ENCODE measurements at regions not wholly inside any gene's neighbourhood (a gene's known extent, or its start where the extent isn't known, plus 50 kb on each side); places are given as distances from the start of the nearest gene placed in this dataset.

- DNase-seq (ENCODE audit: low read depth), result no peak
- no peak overlapping the region for H3K4me3 ChIP-seq (ENCODE audit: low read depth, low read length)
- no peak for TF ChIP-seq CTCF (IDR thresholded peaks at IDR 0.05; ENCODE audit: control insufficient read depth, extremely low read depth, insufficient read depth)
Observed at GRCh38 chr9:74391816-74392215, 105.3 kb upstream of the RORB start.

GRCh38 chr9:74403581-74403980 is 93.6 kb upstream of the RORB start:
- TF ChIP-seq CTCF (IDR thresholded peaks at IDR 0.05; ENCODE audit: control insufficient read depth, extremely low read depth, insufficient read depth), result no peak
- H3K4me3 ChIP-seq (ENCODE audit: low read depth, low read length), result no peak overlapping the region
- no peak for DNase-seq (ENCODE audit: low read depth)

GRCh38 chr9:74404620-74405019 is 92.5 kb upstream of the RORB start:
- no peak overlapping the region for H3K4me3 ChIP-seq (ENCODE audit: low read depth, low read length)
- DNase-seq (ENCODE audit: low read depth), result no peak
- TF ChIP-seq CTCF (IDR thresholded peaks at IDR 0.05; ENCODE audit: control insufficient read depth, extremely low read depth, insufficient read depth), result no peak

GRCh38 chr9:74407166-74407565 is 90.0 kb upstream of the RORB start:
- no peak for TF ChIP-seq CTCF (IDR thresholded peaks at IDR 0.05; ENCODE audit: control insufficient read depth, extremely low read depth, insufficient read depth)
- no peak for DNase-seq (ENCODE audit: low read depth)
- no peak overlapping the region for H3K4me3 ChIP-seq (ENCODE audit: low read depth, low read length)

- no peak for TF ChIP-seq CTCF (IDR thresholded peaks at IDR 0.05; ENCODE audit: control insufficient read depth, extremely low read depth, insufficient read depth)
- no peak for DNase-seq (ENCODE audit: low read depth)
- H3K4me3 ChIP-seq (ENCODE audit: low read depth, low read length), result no peak overlapping the region
Observed at GRCh38 chr9:74412236-74412979, 84.7 kb upstream of the RORB start.

GRCh38 chr9:74413876-74414275 is 83.3 kb upstream of the RORB start:
- no peak overlapping the region for H3K4me3 ChIP-seq (ENCODE audit: low read depth, low read length)
- no peak for TF ChIP-seq CTCF (IDR thresholded peaks at IDR 0.05; ENCODE audit: control insufficient read depth, extremely low read depth, insufficient read depth)
- no peak for DNase-seq (ENCODE audit: low read depth)

GRCh38 chr9:74414325-74414724 is 82.8 kb upstream of the RORB start:
- H3K4me3 ChIP-seq (ENCODE audit: low read depth, low read length), result no peak overlapping the region
- TF ChIP-seq CTCF (IDR thresholded peaks at IDR 0.05; ENCODE audit: control insufficient read depth, extremely low read depth, insufficient read depth), result no peak
- DNase-seq (ENCODE audit: low read depth), result no peak

All from LNCaP clone FGC (cell line).